Loucy (cell line): ENCODE measurements at regions not wholly inside any gene's neighbourhood (a gene's known extent, or its start where the extent isn't known, plus 50 kb on each side); places are given as distances from the start of the nearest gene placed in this dataset.

Experiments used
- H2AFZ ChIP-seq: fragments of 200-600 bp; sonication (generic); 2 replicates; pipeline ENCODE4 v1.6.0; 2016; ENCODE audit warnings: antibody characterized with exemption, mild to moderate bottlenecking, low read length, moderate library complexity
- H3F3A ChIP-seq: fragments of 200-600 bp; 2 replicates; pipeline ENCODE4 v1.6.0; 2016; ENCODE audit warnings: antibody characterized with exemption, low read depth, mild to moderate bottlenecking
- H3K27me3 ChIP-seq: fragments of 200-600 bp; sonication (generic); 2 replicates; pipeline ENCODE4 v1.6.1; 2014; ENCODE audit warnings: low read length, mild to moderate bottlenecking; ENCODE audit not compliant: insufficient read depth, poor library complexity, severe bottlenecking
- H3K36me3 ChIP-seq: fragments of 200-600 bp; sonication (generic); 2 replicates; pipeline ENCODE4 v1.6.1; 2016; ENCODE audit warnings: low read length; ENCODE audit not compliant: insufficient read depth
- H3K4me1 ChIP-seq: fragments of 200-600 bp; sonication (generic); 2 replicates; pipeline ENCODE4 v1.5.1; 2014; ENCODE audit warnings: low read length, mild to moderate bottlenecking; ENCODE audit not compliant: insufficient read depth, poor library complexity, severe bottlenecking
- H3K4me2 ChIP-seq: fragments of 200-600 bp; sonication (generic); 2 replicates; pipeline ENCODE4 v1.6.0; 2014; ENCODE audit warnings: antibody characterized with exemption, low read length, low read depth, mild to moderate bottlenecking; ENCODE audit not compliant: poor library complexity, severe bottlenecking
- H3K4me3 ChIP-seq: fragments of 200-600 bp; sonication (generic); 2 replicates; pipeline ENCODE4 v1.5.1; 2014; ENCODE audit warnings: low read length, mild to moderate bottlenecking, mixed read lengths; ENCODE audit not compliant: poor library complexity, severe bottlenecking
- H3K79me2 ChIP-seq: fragments of 200-600 bp; sonication (generic); 2 replicates; pipeline ENCODE4 v1.6.1; 2014; ENCODE audit warnings: low read length; ENCODE audit not compliant: insufficient read depth
- H3K9ac ChIP-seq: fragments of 200-600 bp; sonication (generic); 2 replicates; pipeline ENCODE4 v1.6.0; 2014; ENCODE audit warnings: mild to moderate bottlenecking, low read depth, low read length, moderate library complexity; ENCODE audit not compliant: poor library complexity, severe bottlenecking
- H3K9me2 ChIP-seq: fragments of 200-600 bp; sonication (generic); replicated peaks from 2 replicates; pipeline ENCODE4 v1.6.1; 2016; ENCODE audit warnings: low read depth, low read length, mixed read lengths
- H3K9me3 ChIP-seq: fragments of 200-600 bp; sonication (generic); 2 replicates; pipeline ENCODE4 v1.6.1; 2014; ENCODE audit warnings: mild to moderate bottlenecking, antibody characterized with exemption, low read length, low read depth; ENCODE audit not compliant: insufficient read depth
- H4K20me1 ChIP-seq: fragments of 200-600 bp; sonication (generic); 2 replicates; pipeline ENCODE4 v1.6.0; 2014; ENCODE audit warnings: antibody characterized with exemption, low read length, mild to moderate bottlenecking; ENCODE audit not compliant: insufficient read depth, poor library complexity, severe bottlenecking
- EZH2phosphoT487 ChIP-seq: fragments of 200-600 bp; IDR thresholded peaks from 2 replicates; pipeline ENCODE4 v1.6.1; 2018; ENCODE audit warnings: antibody characterized with exemption, mild to moderate bottlenecking, moderate library complexity, borderline replicate concordance
- TF ChIP-seq, protein P1 (sequence below): fragments of 200-600 bp; sonication (generic); conservative IDR thresholded peaks from 2 replicates; pipeline ENCODE4 v1.5.1; 2014; ENCODE audit warnings: mild to moderate bottlenecking, antibody characterized with exemption, low read length

DNA sequence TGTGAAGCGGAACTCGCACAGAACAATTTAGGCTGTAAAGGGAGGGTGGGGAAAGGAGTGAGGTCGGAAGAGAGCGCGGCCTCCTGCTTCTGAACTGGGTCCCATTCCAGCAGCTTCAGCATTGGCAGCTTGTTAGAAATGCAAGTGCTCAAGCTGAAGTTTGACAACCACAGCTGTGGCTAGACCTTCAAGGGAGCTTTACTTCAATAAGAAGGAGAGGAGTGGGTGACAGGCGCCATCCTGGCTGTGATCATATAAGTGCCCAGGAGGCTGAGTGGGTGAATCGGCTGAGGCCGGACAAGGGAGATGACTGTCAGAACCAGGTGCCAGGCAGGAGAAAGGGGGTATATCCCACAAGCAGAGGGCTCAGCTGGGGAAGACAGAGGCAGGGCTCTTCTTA lies 622.5 kb downstream of the GALR1 start:
- Histone ChIP-seq H3K9ac (no peak overlapping the region), H3K27me3 (no peaks in the 10 kb centered on the region), H3K4me2 (no peak overlapping the region), H3K36me3 (no peaks in the 10 kb centered on the region), H4K20me1 (no peaks in the 10 kb centered on the region), H3K9me2 (no peaks in the 10 kb centered on the region), H3F3A (no peaks in the 10 kb centered on the region), H2AFZ (no peak overlapping the region), H3K4me3 (no peak overlapping the region), H3K9me3 (peaks cover 6% of the 10 kb centered on the region; the same call in 1 of the 2 replicates), H3K79me2 (no peaks in the 10 kb centered on the region), H3K4me1 (no peaks in the 10 kb centered on the region)
- TF ChIP-seq, protein P1, sequence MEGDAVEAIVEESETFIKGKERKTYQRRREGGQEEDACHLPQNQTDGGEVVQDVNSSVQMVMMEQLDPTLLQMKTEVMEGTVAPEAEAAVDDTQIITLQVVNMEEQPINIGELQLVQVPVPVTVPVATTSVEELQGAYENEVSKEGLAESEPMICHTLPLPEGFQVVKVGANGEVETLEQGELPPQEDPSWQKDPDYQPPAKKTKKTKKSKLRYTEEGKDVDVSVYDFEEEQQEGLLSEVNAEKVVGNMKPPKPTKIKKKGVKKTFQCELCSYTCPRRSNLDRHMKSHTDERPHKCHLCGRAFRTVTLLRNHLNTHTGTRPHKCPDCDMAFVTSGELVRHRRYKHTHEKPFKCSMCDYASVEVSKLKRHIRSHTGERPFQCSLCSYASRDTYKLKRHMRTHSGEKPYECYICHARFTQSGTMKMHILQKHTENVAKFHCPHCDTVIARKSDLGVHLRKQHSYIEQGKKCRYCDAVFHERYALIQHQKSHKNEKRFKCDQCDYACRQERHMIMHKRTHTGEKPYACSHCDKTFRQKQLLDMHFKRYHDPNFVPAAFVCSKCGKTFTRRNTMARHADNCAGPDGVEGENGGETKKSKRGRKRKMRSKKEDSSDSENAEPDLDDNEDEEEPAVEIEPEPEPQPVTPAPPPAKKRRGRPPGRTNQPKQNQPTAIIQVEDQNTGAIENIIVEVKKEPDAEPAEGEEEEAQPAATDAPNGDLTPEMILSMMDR: no peak
- TF ChIP-seq EZH2phosphoT487: no peak

DNA sequence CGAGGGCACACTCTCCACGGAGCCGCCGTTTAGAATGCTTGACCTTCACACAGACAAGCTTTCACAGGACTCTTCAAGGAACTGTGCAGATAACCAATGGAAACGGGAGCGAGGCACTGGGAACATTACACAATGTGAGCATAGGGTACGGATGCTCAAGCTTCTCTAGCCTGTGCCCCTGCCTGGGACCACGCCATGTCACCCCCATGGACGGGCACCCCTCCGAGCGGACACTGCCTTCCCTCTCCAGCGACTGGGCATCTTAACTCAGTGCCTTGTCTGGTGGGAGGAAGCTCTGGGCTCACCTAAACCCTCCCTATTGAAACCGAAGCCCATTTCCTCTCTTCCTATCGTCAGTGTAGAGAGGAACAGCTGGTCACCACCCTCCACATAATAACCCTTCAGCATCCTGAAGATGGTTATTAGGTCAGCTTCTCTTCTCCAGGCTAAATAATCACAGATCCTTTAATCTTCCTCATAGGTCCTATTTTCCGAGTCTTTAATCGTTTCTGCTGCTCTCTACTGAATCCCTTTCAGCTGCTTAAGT lies 626.7 kb downstream of the GALR1 start:
- no peaks in the 10 kb centered on the region for H3K9me2 ChIP-seq
- H3F3A ChIP-seq: no peaks in the 10 kb centered on the region
- H3K36me3 ChIP-seq: no peaks in the 10 kb centered on the region
- no peaks in the 10 kb centered on the region for H4K20me1 ChIP-seq
- H3K4me1 ChIP-seq: no peaks in the 10 kb centered on the region
- no peak overlapping the region for H3K4me3 ChIP-seq
- no peak overlapping the region for H3K4me2 ChIP-seq
- no peaks in the 10 kb centered on the region for H3K79me2 ChIP-seq
- H2AFZ ChIP-seq: no peak overlapping the region
- no peaks in the 10 kb centered on the region for H3K27me3 ChIP-seq
- TF ChIP-seq, protein P1: no peak
- no peak for TF ChIP-seq EZH2phosphoT487
- H3K9ac ChIP-seq: no peak overlapping the region
- H3K9me3 ChIP-seq: no peaks in the 10 kb centered on the region

DNA sequence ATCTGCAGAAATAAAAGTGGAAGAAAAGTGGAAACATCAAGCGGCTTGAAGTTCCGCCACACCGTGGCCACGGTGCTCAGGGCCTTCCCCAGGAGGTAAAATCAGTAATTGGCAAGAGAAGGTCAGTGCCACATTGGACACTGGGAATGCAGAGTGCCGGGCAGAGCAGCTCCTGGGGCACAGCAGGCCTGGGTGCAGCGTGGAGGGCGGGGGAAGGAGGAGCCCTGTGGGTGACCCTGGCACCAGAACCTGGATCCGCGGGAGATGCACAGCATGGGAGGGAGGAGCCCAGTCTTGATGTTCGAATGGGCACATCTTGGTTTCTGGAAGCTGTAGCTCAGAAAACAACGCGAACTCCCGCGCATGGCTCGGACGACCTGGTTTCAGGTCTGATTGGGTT lies 630.2 kb downstream of the GALR1 start:
- no peaks in the 10 kb centered on the region for H4K20me1 ChIP-seq
- H3K9ac ChIP-seq: no peak overlapping the region
- no peak for TF ChIP-seq EZH2phosphoT487
- TF ChIP-seq, protein P1: no peak
- no peak overlapping the region for H3K4me3 ChIP-seq
- no peaks in the 10 kb centered on the region for H3K9me3 ChIP-seq
- H3K9me2 ChIP-seq: no peaks in the 10 kb centered on the region
- H3K36me3 ChIP-seq: no peaks in the 10 kb centered on the region
- H3F3A ChIP-seq: no peaks in the 10 kb centered on the region
- H3K27me3 ChIP-seq: no peaks in the 10 kb centered on the region
- H3K79me2 ChIP-seq: no peaks in the 10 kb centered on the region
- no peaks in the 10 kb centered on the region for H3K4me1 ChIP-seq
- H2AFZ ChIP-seq: no peak overlapping the region
- no peak overlapping the region for H3K4me2 ChIP-seq
